A549 (cell line): ENCODE measurements at regions not wholly inside any gene's neighbourhood (a gene's known extent, or its start where the extent isn't known, plus 50 kb on each side); places are given as distances from the start of the nearest gene placed in this dataset.

Experiments used
- ATAC-seq, 2 experiments: fragments of 200-7000 bp in 1 of 2; fragments of >200 bp in 1 of 2; cut with Nextera tagmentation in 1 of 2; cut with Tn5 transposase in 1 of 2; 3 replicates each; pipeline versions ENCODE4 v1.8.0 to v1.9.1; 2018 to 2020; ENCODE audit warnings: mild to moderate bottlenecking in 1 of 2, moderate library complexity in 1 of 2
- CTCF ChIA-PET: fragments of 300-600 bp; sonication (Branson Sonifier 250); formaldehyde crosslinking; extraction: SDS; loops from one replicate; lab custom pipeline; 2021; ENCODE audit warnings: antibody characterized with exemption, inconsistent platforms; lab: Yijun Ruan, JAX
- POLR2A ChIA-PET: fragments of 350-600 bp; formaldehyde crosslinking; extraction: SDS; loops from one replicate; lab custom pipeline; 2021; ENCODE audit warnings: antibody characterized with exemption, inconsistent platforms; lab: Yijun Ruan, JAX
- DNase-seq, 2 experiments: peaks; one replicate each; pipeline versions ENCODE4 v3.0.0 to v3.0.0-alpha.2; 2011 to 2016; ENCODE audit warnings: low read depth in 1 of 2, low spot score in 1 of 2
- FAIRE-seq: peaks from 2 replicates; lab custom pipeline; 2011; peaks lifted over from hg19 to GRCh38; lab: Jason Lieb, UNC
- H3K27ac ChIP-seq, 2 experiments: fragments of >200 bp; sonication (Bioruptor Twin); formaldehyde crosslinking; 3 replicates each; pipeline ENCODE4 v1.5.1; 2016 to 2017
- H3K4me1 ChIP-seq: fragments of >200 bp; sonication (Bioruptor Twin); formaldehyde crosslinking; 3 replicates; pipeline ENCODE4 v1.6.1; 2016
- H3K4me2 ChIP-seq: fragments of >200 bp; sonication (Bioruptor Twin); formaldehyde crosslinking; 3 replicates; pipeline ENCODE4 v1.6.1; 2016
- H3K4me3 ChIP-seq: fragments of >200 bp; sonication (Bioruptor Twin); formaldehyde crosslinking; 3 replicates; pipeline ENCODE4 v1.5.1; 2016
- H3K9me3 ChIP-seq: fragments of >200 bp; sonication (Bioruptor Twin); formaldehyde crosslinking; 3 replicates; pipeline ENCODE4 v1.6.1; 2016
- CEBPB ChIP-seq, 2 experiments: fragments of >200 bp in 1 of 2; sonication (Bioruptor Twin) in 1 of 2; formaldehyde crosslinking in 1 of 2; IDR thresholded peaks; 2 replicates each; pipeline ENCODE4 v1.6.1; 2012 to 2016
- CHD2 ChIP-seq: fragments of 150-350 bp; IDR thresholded peaks from 2 replicates; pipeline ENCODE4 v1.6.1; 2014; ENCODE audit warnings: low read length; ENCODE audit not compliant: partially characterized antibody
- CHD4 ChIP-seq: fragments of 200-600 bp; sonication (generic); IDR thresholded peaks from 2 replicates; pipeline ENCODE4 v1.6.1; 2016; ENCODE audit warnings: antibody characterized with exemption, mild to moderate bottlenecking, borderline replicate concordance
- EHF ChIP-seq: fragments of 250-450 bp; sonication (Bioruptor Pico); IDR thresholded peaks from 2 replicates; pipeline ENCODE4 v1.5.0; 2020; ENCODE audit warnings: mild to moderate bottlenecking
- EHMT2 ChIP-seq: fragments of 200-600 bp; sonication (generic); IDR thresholded peaks from 2 replicates; pipeline ENCODE4 v1.6.1; 2016; ENCODE audit warnings: antibody characterized with exemption, low read depth, mild to moderate bottlenecking, moderate library complexity
- EP300 ChIP-seq, 2 experiments: fragments of >200 bp; sonication (Bioruptor Twin); formaldehyde crosslinking; IDR thresholded peaks; 2 replicates in 1 of 2; 3 replicates in 1 of 2; pipeline ENCODE4 v1.6.1; 2016 to 2017
- FOSB ChIP-seq: fragments of 250-450 bp; sonication (Bioruptor Pico); IDR thresholded peaks from 2 replicates; pipeline ENCODE4 v1.5.0; 2020; ENCODE audit warnings: mild to moderate bottlenecking, moderate library complexity
- GATA3 ChIP-seq: IDR thresholded peaks from 2 replicates; pipeline ENCODE4 v1.6.1; 2012; ENCODE audit warnings: borderline replicate concordance
- HDAC2 ChIP-seq: fragments of 200-600 bp; sonication (generic); IDR thresholded peaks from 2 replicates; pipeline ENCODE4 v1.6.1; 2016
- HEYL ChIP-seq: fragments of 250-450 bp; sonication (Bioruptor Pico); IDR thresholded peaks from 2 replicates; pipeline ENCODE4 v1.8.0; 2021; ENCODE audit warnings: mild to moderate bottlenecking, moderate library complexity
- HOXB5 ChIP-seq: fragments of 250-450 bp; sonication (Bioruptor Pico); IDR thresholded peaks from 2 replicates; pipeline ENCODE4 v1.5.0; 2020; ENCODE audit warnings: mild to moderate bottlenecking, moderate library complexity
- JUN ChIP-seq, 2 experiments: fragments of >200 bp; sonication (Bioruptor Twin); formaldehyde crosslinking; IDR thresholded peaks; 2 replicates in 1 of 2; 3 replicates in 1 of 2; pipeline ENCODE4 v1.6.1; 2016 to 2017
- JUNB ChIP-seq: fragments of >200 bp; sonication (Bioruptor Twin); formaldehyde crosslinking; IDR thresholded peaks from 2 replicates; pipeline ENCODE4 v1.6.1; 2016
- KDM1A ChIP-seq: fragments of 200-600 bp; sonication (generic); IDR thresholded peaks from 2 replicates; pipeline ENCODE4 v1.6.1; 2016; ENCODE audit warnings: low read depth, mild to moderate bottlenecking
- KDM5A ChIP-seq: fragments of 200-600 bp; sonication (generic); IDR thresholded peaks from 2 replicates; pipeline ENCODE4 v1.6.1; 2016; ENCODE audit warnings: antibody characterized with exemption, mild to moderate bottlenecking
- MAZ ChIP-seq: fragments of 150-350 bp; IDR thresholded peaks from 2 replicates; pipeline ENCODE4 v1.6.1; 2014; ENCODE audit warnings: antibody characterized with exemption, low read depth, low read length, borderline replicate concordance
- MYC ChIP-seq: IDR thresholded peaks from 2 replicates; pipeline ENCODE4 v1.6.1; 2012; ENCODE audit warnings: mild to moderate bottlenecking, inconsistent platforms, low read length, improper control_type of control experiment, borderline replicate concordance
- NFE2L2 ChIP-seq: fragments of 150-350 bp; conservative IDR thresholded peaks from 2 replicates; pipeline ENCODE4 v1.6.1; 2014; ENCODE audit warnings: low read length
- NPAS2 ChIP-seq: fragments of 250-450 bp; sonication (Bioruptor Pico); IDR thresholded peaks from 2 replicates; pipeline ENCODE4 v1.8.0; 2022; ENCODE audit warnings: mild to moderate bottlenecking, moderate library complexity, borderline replicate concordance
- RARB ChIP-seq: fragments of 250-450 bp; sonication (Bioruptor Pico); IDR thresholded peaks from 2 replicates; pipeline ENCODE4 v1.8.0; 2021; ENCODE audit warnings: mild to moderate bottlenecking, moderate library complexity
- SMC3 ChIP-seq: fragments of >200 bp; sonication (Bioruptor Twin); formaldehyde crosslinking; IDR thresholded peaks from 3 replicates; pipeline ENCODE4 v1.6.1; 2018; ENCODE audit warnings: inconsistent platforms
- TP53 ChIP-seq: fragments of 250-450 bp; sonication (Bioruptor Pico); IDR thresholded peaks from 2 replicates; pipeline ENCODE4 v1.5.0; 2021; ENCODE audit warnings: mild to moderate bottlenecking, moderate library complexity
- ZNF302 ChIP-seq: fragments of 250-450 bp; sonication (Bioruptor Pico); IDR thresholded peaks from 2 replicates; pipeline ENCODE4 v1.9.0; 2021; ENCODE audit warnings: inconsistent platforms, mild to moderate bottlenecking, moderate library complexity
- ZSCAN20 ChIP-seq: fragments of 250-450 bp; sonication (Bioruptor Pico); IDR thresholded peaks from 2 replicates; pipeline ENCODE4 v1.8.0; 2022; ENCODE audit warnings: mild to moderate bottlenecking, moderate library complexity
- WGBS: methylation state at CpG from one replicate; pipeline ENCODE4 v1.1.6; 2017; ENCODE audit errors: missing lambda C conversion rate; 5-methylcytosine and 5-hydroxymethylcytosine counted together
- TF ChIP-seq, protein P1 (sequence below): fragments of 150-350 bp; IDR thresholded peaks from 2 replicates; pipeline ENCODE4 v1.6.1; 2014; ENCODE audit warnings: low read depth, mild to moderate bottlenecking, low read length
- TF ChIP-seq, protein P2 (sequence below): fragments of 450-650 bp; IDR thresholded peaks from 2 replicates; pipeline ENCODE4 v1.6.1; 2014; ENCODE audit warnings: antibody characterized with exemption

DNA sequence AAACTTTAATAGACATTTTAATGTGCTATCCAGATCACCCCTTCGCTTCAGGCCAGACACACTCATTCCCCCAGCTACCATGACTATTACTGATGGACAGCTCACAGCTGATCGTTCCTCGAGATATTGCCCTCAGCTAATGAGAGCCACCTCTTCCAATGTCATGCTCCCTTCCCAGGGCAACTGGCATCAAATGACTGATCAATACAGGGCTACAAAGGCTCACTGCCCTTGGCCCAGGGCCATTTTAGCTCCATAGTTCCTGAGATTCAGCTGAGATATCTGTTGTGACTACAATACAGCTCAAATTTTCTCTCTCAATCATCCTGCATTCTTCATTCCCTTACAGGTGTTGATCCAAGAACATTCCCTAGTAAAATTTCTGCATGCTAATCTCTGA, 104.5 kb upstream of the PKN2 start:
- FAIRE-seq (no peak), ATAC-seq (no peak), DNase-seq (no peak)
- Histone ChIP-seq H3K27ac (no peak overlapping the region), H3K9me3 (no peaks in the 10 kb centered on the region), H3K4me3 (no peak overlapping the region), H3K4me1 (no peaks in the 10 kb centered on the region), H3K4me2 (no peak overlapping the region)
- TF ChIP-seq FOSB: no peak
- TF ChIP-seq NFE2L2: no peak
- TF ChIP-seq, protein P1, sequence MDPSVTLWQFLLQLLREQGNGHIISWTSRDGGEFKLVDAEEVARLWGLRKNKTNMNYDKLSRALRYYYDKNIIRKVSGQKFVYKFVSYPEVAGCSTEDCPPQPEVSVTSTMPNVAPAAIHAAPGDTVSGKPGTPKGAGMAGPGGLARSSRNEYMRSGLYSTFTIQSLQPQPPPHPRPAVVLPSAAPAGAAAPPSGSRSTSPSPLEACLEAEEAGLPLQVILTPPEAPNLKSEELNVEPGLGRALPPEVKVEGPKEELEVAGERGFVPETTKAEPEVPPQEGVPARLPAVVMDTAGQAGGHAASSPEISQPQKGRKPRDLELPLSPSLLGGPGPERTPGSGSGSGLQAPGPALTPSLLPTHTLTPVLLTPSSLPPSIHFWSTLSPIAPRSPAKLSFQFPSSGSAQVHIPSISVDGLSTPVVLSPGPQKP: no peak
- no peak for TF ChIP-seq KDM1A
- no peak for TF ChIP-seq CHD4
- TF ChIP-seq SMC3: no peak
- no peak for TF ChIP-seq MAZ
- TF ChIP-seq HOXB5 (CRISPR knock-in tag): no peak
- no peak for TF ChIP-seq NPAS2 (CRISPR knock-in tag)
- TF ChIP-seq ZNF302 (CRISPR knock-in tag): no peak
- no peak for TF ChIP-seq HEYL
- no peak for TF ChIP-seq HDAC2
- TF ChIP-seq CEBPB (IDR thresholded peaks at IDR 0.05): no peak
- no peak for TF ChIP-seq ZSCAN20 (CRISPR knock-in tag)
- POLR2A ChIA-PET: no interaction called here
- 16% methylated on average over 3 of the region's 3 CpGs for WGBS
- CTCF ChIA-PET: no interaction called here

DNA sequence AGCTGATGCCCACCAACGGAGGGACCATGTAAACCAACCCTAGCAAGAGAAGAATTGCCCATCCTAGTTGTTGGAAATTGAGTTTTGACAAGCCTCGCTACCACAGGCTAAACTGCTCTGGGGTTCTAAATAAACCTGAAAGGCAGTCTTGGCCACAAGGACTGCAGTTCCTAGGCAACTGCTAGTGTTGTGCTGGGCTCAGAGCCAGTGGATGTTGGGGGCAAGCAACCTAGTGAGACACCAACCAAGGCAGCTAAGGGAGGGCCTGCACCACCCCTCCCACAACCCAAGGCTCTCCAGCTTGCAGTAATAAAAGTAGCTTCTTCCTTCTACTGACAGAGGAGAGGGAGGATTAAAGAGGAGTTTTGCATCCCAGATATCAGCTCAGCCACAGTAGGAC, 102.4 kb upstream of the PKN2 start:
- H3K27ac ChIP-seq: no peak overlapping the region
- POLR2A ChIA-PET: no interaction called here
- H3K4me3 ChIP-seq: no peak overlapping the region
- no peak for FAIRE-seq
- CTCF ChIA-PET: no interaction called here
- H3K4me2 ChIP-seq: no peak overlapping the region
- TF ChIP-seq JUNB (no peak), KDM5A (no peak), EHMT2 (no peak), EP300 (IDR thresholded peaks at IDR 0.05) (no peak), TP53 (CRISPR knock-in tag) (no peak), MAZ (no peak), CHD4 (no peak), EHF (no peak), RARB (CRISPR knock-in tag) (no peak), KDM1A (no peak), GATA3 (no peak)
- TF ChIP-seq, protein P2, sequence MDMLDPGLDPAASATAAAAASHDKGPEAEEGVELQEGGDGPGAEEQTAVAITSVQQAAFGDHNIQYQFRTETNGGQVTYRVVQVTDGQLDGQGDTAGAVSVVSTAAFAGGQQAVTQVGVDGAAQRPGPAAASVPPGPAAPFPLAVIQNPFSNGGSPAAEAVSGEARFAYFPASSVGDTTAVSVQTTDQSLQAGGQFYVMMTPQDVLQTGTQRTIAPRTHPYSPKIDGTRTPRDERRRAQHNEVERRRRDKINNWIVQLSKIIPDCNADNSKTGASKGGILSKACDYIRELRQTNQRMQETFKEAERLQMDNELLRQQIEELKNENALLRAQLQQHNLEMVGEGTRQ: no peak
- TF ChIP-seq, all 56 proteins: peak for 0
- WGBS: 0% methylated on average over 1 of the region's 2 CpGs
- H3K9me3 ChIP-seq: no peaks in the 10 kb centered on the region
- H3K4me1 ChIP-seq: no peaks in the 10 kb centered on the region
- DNase-seq (no peak), ATAC-seq (no peak)

DNA sequence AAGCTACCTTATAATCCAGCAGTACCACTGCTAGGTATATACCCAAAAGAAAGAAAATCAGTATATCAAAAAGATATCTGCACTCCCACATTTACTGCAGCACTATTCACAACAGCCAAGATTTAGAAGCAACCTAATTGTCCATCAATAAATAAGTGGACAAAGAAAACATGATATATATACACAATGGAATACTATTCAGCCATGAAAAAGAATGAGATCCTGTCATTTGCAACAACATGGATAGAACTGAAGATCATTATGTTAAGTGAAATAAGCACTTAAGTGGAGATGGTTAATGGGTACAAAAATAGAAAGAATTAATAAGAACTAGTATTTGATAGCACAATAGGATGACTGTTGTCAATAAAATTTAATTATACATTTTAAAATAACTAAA, 90.7 kb upstream of the PKN2 start:
- H3K4me2 ChIP-seq: no peak overlapping the region
- no peak for DNase-seq
- no peak overlapping the region for H3K4me3 ChIP-seq
- ChIA-PET POLR2A (no interaction called here), CTCF (no interaction called here)
- H3K9me3 ChIP-seq: no peaks in the 10 kb centered on the region
- H3K4me1 ChIP-seq: no peaks in the 10 kb centered on the region
- no peak for FAIRE-seq
- TF ChIP-seq JUN (IDR thresholded peaks at IDR 0.05) (no peak), EHMT2 (no peak), GATA3 (no peak), MYC (no peak), TP53 (CRISPR knock-in tag) (no peak), CHD2 (no peak)
- no peak for ATAC-seq
- no peak overlapping the region for H3K27ac ChIP-seq
